ENCODE measurements at regions not wholly inside any gene's neighbourhood (a gene's known extent, or its start where the extent isn't known, plus 50 kb on each side); places are given as distances from the start of the nearest gene placed in this dataset.

GRCh38 chr6:163816441-163816840 is 401.9 kb downstream of the QKI start:
- Mint-ChIP-seq H3K36me3 (no peaks in the 10 kb centered on the region), H3K27me3 (peaks cover 0 to 19% of the 10 kb centered on the region in 2 donors)

GRCh38 chr6:163815796-163816195 is 401.3 kb downstream of the QKI start:
- H3K4me3 Mint-ChIP-seq: no peak overlapping the region
- H3K4me1 ChIP-seq (ENCODE audit: control insufficient read depth in 1 of 2, extremely low read depth in 1 of 2, insufficient read depth in 2 of 2, low read length in 2 of 2): no peaks in the 10 kb centered on the region
- peaks cover 0 to 2% (median 0%) of the 10 kb centered on the region in 3 donors for H3K4me1 Mint-ChIP-seq
- H3K27me3 Mint-ChIP-seq: peaks cover 0 to 19% of the 10 kb centered on the region in 2 donors
- no peak overlapping the region for H3K4me3 ChIP-seq (ENCODE audit: control insufficient read depth in 1 of 2, extremely low read depth in 1 of 2, low read length in 1 of 2)
- CTCF ChIA-PET: no interaction called here
- no peak for DNase-seq
- no peaks in the 10 kb centered on the region for H3K36me3 Mint-ChIP-seq
- H3K9me3 ChIP-seq: no peaks in the 10 kb centered on the region
- no peak for ATAC-seq (replicated peaks in 1 of 4)
- POLR2A ChIA-PET: interaction anchor here in 1 of 2 donors (1.2 kb wide), 1 partner anchor 15 kb away, joined by 4 read pairs; no protein-coding TSS in a partner anchor
- no peak overlapping the region for H3K27ac ChIP-seq (ENCODE audit: low read length)
- H3K9me3 Mint-ChIP-seq: peaks cover 0 to 9% (median 0%) of the 10 kb centered on the region in 3 donors
- WGBS (ENCODE audit: insufficient coverage): 100% methylated on average over 1 of the region's 2 CpGs
- peaks cover 0 to 2% of the 10 kb centered on the region in 2 experiments for H3K27me3 ChIP-seq (replicated peaks in 1 of 2; ENCODE audit: control insufficient read depth in 2 of 2, extremely low read depth in 1 of 2, insufficient read depth in 2 of 2, low read length in 1 of 2)
- H3K36me3 ChIP-seq (ENCODE audit: control insufficient read depth in 2 of 2, extremely low read depth in 1 of 2, insufficient read depth in 1 of 2, low read length in 1 of 2): no peaks in the 10 kb centered on the region
- H3K27ac Mint-ChIP-seq: no peak overlapping the region

More at GRCh38 chr6:163816441-163816840, 401.9 kb downstream of the QKI start:
- H3K9me3 Mint-ChIP-seq: peaks cover 0 to 9% (median 0%) of the 10 kb centered on the region in 3 donors
- no peak overlapping the region for H3K4me3 Mint-ChIP-seq
- DNase-seq (no peak), ATAC-seq (replicated peaks in 1 of 4) (no peak)
- no peak overlapping the region for H3K27ac ChIP-seq (ENCODE audit: low read length)
- WGBS (ENCODE audit: insufficient coverage): 100% methylated on average over 2 of the region's 2 CpGs
- H3K9me3 ChIP-seq: no peaks in the 10 kb centered on the region
- no peaks in the 10 kb centered on the region for H3K36me3 ChIP-seq (ENCODE audit: control insufficient read depth in 2 of 2, extremely low read depth in 1 of 2, insufficient read depth in 1 of 2, low read length in 1 of 2)
- H3K27ac Mint-ChIP-seq: no peak overlapping the region
- ChIA-PET POLR2A (interaction anchor here in 1 of 2 donors (1.2 kb wide), 1 partner anchor 15 kb away, joined by 4 read pairs; no protein-coding TSS in a partner anchor), CTCF (no interaction called here)
- peaks cover 0 to 2% (median 0%) of the 10 kb centered on the region in 3 donors for H3K4me1 Mint-ChIP-seq
- H3K4me3 ChIP-seq (ENCODE audit: control insufficient read depth in 1 of 2, extremely low read depth in 1 of 2, low read length in 1 of 2): no peak overlapping the region
- H3K27me3 ChIP-seq (replicated peaks in 1 of 2; ENCODE audit: control insufficient read depth in 2 of 2, extremely low read depth in 1 of 2, insufficient read depth in 2 of 2, low read length in 1 of 2): peaks cover 0 to 2% of the 10 kb centered on the region in 2 experiments
- no peaks in the 10 kb centered on the region for H3K4me1 ChIP-seq (ENCODE audit: control insufficient read depth in 1 of 2, extremely low read depth in 1 of 2, insufficient read depth in 2 of 2, low read length in 2 of 2)

- Mint-ChIP-seq H3K36me3 (no peaks in the 10 kb centered on the region), H3K27ac (no peak overlapping the region), H3K9me3 (peaks cover 0 to 4% (median 0%) of the 10 kb centered on the region in 3 donors), H3K27me3 (peaks cover 0 to 16% of the 10 kb centered on the region in 2 donors), H3K4me3 (no peak overlapping the region), H3K4me1 (peaks cover 0 to 2% (median 0%) of the 10 kb centered on the region in 3 donors)
- WGBS (ENCODE audit: insufficient coverage): 89% methylated on average over 6 of the region's 17 CpGs
- H3K27ac ChIP-seq (ENCODE audit: low read length): no peak overlapping the region
- no peaks in the 10 kb centered on the region for H3K36me3 ChIP-seq (ENCODE audit: control insufficient read depth in 2 of 2, extremely low read depth in 1 of 2, insufficient read depth in 1 of 2, low read length in 1 of 2)
- ChIA-PET POLR2A (no interaction called here), CTCF (no interaction called here)
- H3K27me3 ChIP-seq (replicated peaks in 1 of 2; ENCODE audit: control insufficient read depth in 2 of 2, extremely low read depth in 1 of 2, insufficient read depth in 2 of 2, low read length in 1 of 2): peaks cover 0 to 2% of the 10 kb centered on the region in 2 experiments
- ATAC-seq (replicated peaks in 1 of 4) (no peak), DNase-seq (no peak)
- no peaks in the 10 kb centered on the region for H3K9me3 ChIP-seq
- no peaks in the 10 kb centered on the region for H3K4me1 ChIP-seq (ENCODE audit: control insufficient read depth in 1 of 2, extremely low read depth in 1 of 2, insufficient read depth in 2 of 2, low read length in 2 of 2)
- no peak overlapping the region for H3K4me3 ChIP-seq (ENCODE audit: control insufficient read depth in 1 of 2, extremely low read depth in 1 of 2, low read length in 1 of 2)
Measured at GRCh38 chr6:163814494-163815364, 400.2 kb downstream of the QKI start.

- CTCF ChIA-PET: no interaction called here
- H3K4me3 ChIP-seq (ENCODE audit: control insufficient read depth in 1 of 2, extremely low read depth in 1 of 2, low read length in 1 of 2): no peak overlapping the region
- no peak for ATAC-seq (replicated peaks in 1 of 4)
Measured at GRCh38 chr6:163813979-163814493, 399.5 kb downstream of the QKI start.

GRCh38 chr6:163811317-163811716 is 396.8 kb downstream of the QKI start:
- POLR2A ChIA-PET: no interaction called here
- CTCF ChIA-PET: no interaction called here
- WGBS (ENCODE audit: insufficient coverage): no CpG with 5 or more reads among the region's 1 CpG
- Histone ChIP-seq H3K9me3 (no peaks in the 10 kb centered on the region), H3K27me3 (replicated peaks in 1 of 2; ENCODE audit: control insufficient read depth in 2 of 2, extremely low read depth in 1 of 2, insufficient read depth in 2 of 2, low read length in 1 of 2) (peaks cover 0 to 4% of the 10 kb centered on the region in 2 experiments), H3K4me1 (ENCODE audit: control insufficient read depth in 1 of 2, extremely low read depth in 1 of 2, insufficient read depth in 2 of 2, low read length in 2 of 2) (no peaks in the 10 kb centered on the region), H3K27ac (ENCODE audit: low read length) (no peak overlapping the region), H3K36me3 (ENCODE audit: control insufficient read depth in 2 of 2, extremely low read depth in 1 of 2, insufficient read depth in 1 of 2, low read length in 1 of 2) (no peaks in the 10 kb centered on the region), H3K4me3 (ENCODE audit: control insufficient read depth in 1 of 2, extremely low read depth in 1 of 2, low read length in 1 of 2) (no peak overlapping the region)
- Mint-ChIP-seq H3K27me3 (peaks cover 0 to 14% of the 10 kb centered on the region in 2 donors), H3K9me3 (no peaks in the 10 kb centered on the region), H3K36me3 (no peaks in the 10 kb centered on the region), H3K4me1 (peaks cover 0 to 2% (median 0%) of the 10 kb centered on the region in 3 donors), H3K4me3 (no peak overlapping the region), H3K27ac (no peak overlapping the region)
- DNase-seq (no peak), ATAC-seq (replicated peaks in 1 of 4) (no peak)

More at GRCh38 chr6:163813979-163814493, 399.5 kb downstream of the QKI start:
- Mint-ChIP-seq H3K36me3 (no peaks in the 10 kb centered on the region), H3K4me3 (no peak overlapping the region), H3K9me3 (no peaks in the 10 kb centered on the region), H3K27ac (no peak overlapping the region), H3K4me1 (peaks cover 0 to 2% (median 0%) of the 10 kb centered on the region in 3 donors), H3K27me3 (peaks cover 0 to 14% of the 10 kb centered on the region in 2 donors)
- Histone ChIP-seq H3K9me3 (no peaks in the 10 kb centered on the region), H3K27me3 (replicated peaks in 1 of 2; ENCODE audit: control insufficient read depth in 2 of 2, extremely low read depth in 1 of 2, insufficient read depth in 2 of 2, low read length in 1 of 2) (peaks cover 0 to 2% of the 10 kb centered on the region in 2 experiments), H3K27ac (ENCODE audit: low read length) (no peak overlapping the region), H3K4me1 (ENCODE audit: control insufficient read depth in 1 of 2, extremely low read depth in 1 of 2, insufficient read depth in 2 of 2, low read length in 2 of 2) (no peaks in the 10 kb centered on the region), H3K36me3 (ENCODE audit: control insufficient read depth in 2 of 2, extremely low read depth in 1 of 2, insufficient read depth in 1 of 2, low read length in 1 of 2) (no peaks in the 10 kb centered on the region)
- no peak for DNase-seq
- 85% methylated on average over 2 of the region's 3 CpGs for WGBS (ENCODE audit: insufficient coverage)
- POLR2A ChIA-PET: no interaction called here

- Mint-ChIP-seq H3K4me3 (no peak overlapping the region), H3K36me3 (no peaks in the 10 kb centered on the region), H3K9me3 (no peaks in the 10 kb centered on the region), H3K27me3 (peaks cover 0 to 11% of the 10 kb centered on the region in 2 donors), H3K4me1 (peaks cover 0 to 2% (median 0%) of the 10 kb centered on the region in 3 donors), H3K27ac (no peak overlapping the region)
- no peaks in the 10 kb centered on the region for H3K9me3 ChIP-seq
- ChIA-PET CTCF (no interaction called here), POLR2A (no interaction called here)
- 88% methylated on average over 5 of the region's 8 CpGs for WGBS (ENCODE audit: insufficient coverage)
- ATAC-seq (replicated peaks in 1 of 4) (no peak), DNase-seq (no peak)
- H3K4me3 ChIP-seq (ENCODE audit: control insufficient read depth in 1 of 2, extremely low read depth in 1 of 2, low read length in 1 of 2): no peak overlapping the region
- no peaks in the 10 kb centered on the region for H3K36me3 ChIP-seq (ENCODE audit: control insufficient read depth in 2 of 2, extremely low read depth in 1 of 2, insufficient read depth in 1 of 2, low read length in 1 of 2)
- H3K4me1 ChIP-seq (ENCODE audit: control insufficient read depth in 1 of 2, extremely low read depth in 1 of 2, insufficient read depth in 2 of 2, low read length in 2 of 2): no peaks in the 10 kb centered on the region
- no peak overlapping the region for H3K27ac ChIP-seq (ENCODE audit: low read length)
- H3K27me3 ChIP-seq (replicated peaks in 1 of 2; ENCODE audit: control insufficient read depth in 2 of 2, extremely low read depth in 1 of 2, insufficient read depth in 2 of 2, low read length in 1 of 2): peaks cover 0 to 4% of the 10 kb centered on the region in 2 experiments
Measured at GRCh38 chr6:163809364-163809763, 394.8 kb downstream of the QKI start.

All from T-cell (primary cell).